SW 1271 (cell line): ENCODE measurements at regions not wholly inside any gene's neighbourhood (a gene's known extent, or its start where the extent isn't known, plus 50 kb on each side); places are given as distances from the start of the nearest gene placed in this dataset.
"Not testable (repeated sequence)": the region's sequence is repeated elsewhere in the genome, so short reads cannot be mapped to it uniquely, and the experiment has no call there.

ENCODE experiments used
- DNase-seq, 2 experiments: peaks; one replicate each; lab custom pipeline; 2025; lab: John Stamatoyannopoulos, UW

GRCh38 chr6:9103876-9104521 lies 668.7 kb upstream of the SLC35B3 start:
- DNase-seq = no peak

- no peak for DNase-seq
Observed at GRCh38 chr6:9101920-9102319, 666.6 kb upstream of the SLC35B3 start.

- no peak for DNase-seq
Observed at GRCh38 chr6:9100869-9101580, 665.7 kb upstream of the SLC35B3 start.

GRCh38 chr6:9095729-9096128 lies 660.4 kb upstream of the SLC35B3 start:
- DNase-seq = no peak

GRCh38 chr6:9095137-9095536 lies 659.8 kb upstream of the SLC35B3 start:
- DNase-seq = no peak

- DNase-seq = no peak
Observed at GRCh38 chr6:9089724-9090123, 654.4 kb upstream of the SLC35B3 start.

GRCh38 chr6:9087470-9087869 lies 652.1 kb upstream of the SLC35B3 start:
- no peak for DNase-seq

GRCh38 chr6:9086331-9086730 lies 651.0 kb upstream of the SLC35B3 start:
- no peak for DNase-seq

- no peak for DNase-seq
Observed at GRCh38 chr6:9085709-9086070, 650.3 kb upstream of the SLC35B3 start.

- no peak for DNase-seq
Observed at GRCh38 chr6:9085054-9085708, 649.8 kb upstream of the SLC35B3 start.

- no peak for DNase-seq
Observed at GRCh38 chr6:9083108-9083507, 647.8 kb upstream of the SLC35B3 start.

GRCh38 chr6:9066726-9067125 lies 631.4 kb upstream of the SLC35B3 start:
- DNase-seq = no peak

GRCh38 chr6:9064156-9064555 lies 628.8 kb upstream of the SLC35B3 start:
- DNase-seq = no peak

- no peak for DNase-seq
Observed at GRCh38 chr6:9062596-9062995, 627.3 kb upstream of the SLC35B3 start.

GRCh38 chr6:9057937-9058336 lies 622.6 kb upstream of the SLC35B3 start:
- DNase-seq = no peak

- no peak for DNase-seq
Observed at GRCh38 chr6:9056556-9056955, 621.2 kb upstream of the SLC35B3 start.

- no peak for DNase-seq
Observed at GRCh38 chr6:9044426-9044825, 609.1 kb upstream of the SLC35B3 start.

- DNase-seq = no peak
Observed at GRCh38 chr6:9040718-9041117, 605.4 kb upstream of the SLC35B3 start.

- no peak for DNase-seq
Observed at GRCh38 chr6:9039258-9039657, 603.9 kb upstream of the SLC35B3 start.

- DNase-seq = no peak
Observed at GRCh38 chr6:9028086-9028485, 592.7 kb upstream of the SLC35B3 start.

GRCh38 chr6:9025796-9026394 lies 590.5 kb upstream of the SLC35B3 start:
- no peak for DNase-seq

- DNase-seq = no peak
Observed at GRCh38 chr6:9025228-9025627, 589.9 kb upstream of the SLC35B3 start.

GRCh38 chr6:9024246-9024645 lies 588.9 kb upstream of the SLC35B3 start:
- not testable (repeated sequence) for DNase-seq
